GM23338 (cell line): ENCODE measurements at regions not wholly inside any gene's neighbourhood (a gene's known extent, or its start where the extent isn't known, plus 50 kb on each side); places are given as distances from the start of the nearest gene placed in this dataset.
A peak's percentile ranks its signal among the peaks of the same experiment; 100 is the strongest.

Source experiments
- ATAC-seq: fragments of 200-7000 bp; cut with Tn5 transposase; 3 replicates; pipeline ENCODE4 v1.9.1; 2020
- DNase-seq: peaks from one replicate; pipeline ENCODE4 v3.0.0-alpha.2; 2015; ENCODE audit warnings: low spot score
- H2AFZ ChIP-seq: fragments of 200-600 bp; sonication (generic); 2 replicates; pipeline ENCODE4 v1.8.0; 2016; ENCODE audit warnings: antibody characterized with exemption, mild to moderate bottlenecking, moderate library complexity
- H3F3A ChIP-seq: fragments of 200-600 bp; sonication (generic); replicated peaks from 2 replicates; pipeline ENCODE4 v1.8.0; 2017; ENCODE audit warnings: antibody characterized with exemption, mixed run types, low read depth
- H3K27ac ChIP-seq: fragments of 200-600 bp; sonication (generic); 2 replicates; pipeline ENCODE4 v1.6.1; 2016; ENCODE audit warnings: low read depth
- H3K27me3 ChIP-seq: fragments of 200-600 bp; sonication (generic); 2 replicates; pipeline ENCODE4 v1.8.0; 2016; ENCODE audit warnings: mild to moderate bottlenecking, mixed run types, moderate library complexity; ENCODE audit not compliant: insufficient read depth
- H3K36me3 ChIP-seq: fragments of 200-600 bp; sonication (generic); 2 replicates; pipeline ENCODE4 v1.8.0; 2016; ENCODE audit warnings: mild to moderate bottlenecking; ENCODE audit not compliant: insufficient read depth
- H3K4me1 ChIP-seq: fragments of 200-600 bp; sonication (generic); 2 replicates; pipeline ENCODE4 v1.8.0; 2016; ENCODE audit warnings: mild to moderate bottlenecking, moderate library complexity; ENCODE audit not compliant: insufficient read depth
- H3K4me2 ChIP-seq: fragments of 200-600 bp; sonication (generic); 2 replicates; pipeline ENCODE4 v1.7.1; 2017; ENCODE audit warnings: mixed run types
- H3K4me3 ChIP-seq: fragments of 200-600 bp; sonication (generic); 2 replicates; pipeline ENCODE4 v1.6.1; 2016; ENCODE audit warnings: mixed run types
- H3K79me2 ChIP-seq: fragments of 200-600 bp; sonication (generic); replicated peaks from 2 replicates; pipeline ENCODE4 v1.8.0; 2017; ENCODE audit warnings: mild to moderate bottlenecking; ENCODE audit not compliant: insufficient read depth
- H3K9me2 ChIP-seq: fragments of 200-600 bp; sonication (generic); 2 replicates; pipeline ENCODE4 v1.8.0; 2017; ENCODE audit not compliant: insufficient read depth
- H4K20me1 ChIP-seq: fragments of 200-600 bp; sonication (generic); replicated peaks from 2 replicates; pipeline ENCODE4 v1.8.0; 2017; ENCODE audit warnings: mild to moderate bottlenecking; ENCODE audit not compliant: insufficient read depth
- H3K27ac Mint-ChIP-seq: 2 replicates; pipeline ENCODE4 v1.8.0; 2020; ENCODE audit warnings: inconsistent platforms, mild to moderate bottlenecking, moderate library complexity, mixed read lengths
- H3K27me3 Mint-ChIP-seq: 3 replicates; pipeline ENCODE4 v1.8.0; 2022; ENCODE audit warnings: low read depth, mild to moderate bottlenecking, moderate library complexity, mixed read lengths, inconsistent platforms; ENCODE audit not compliant: insufficient read depth, poor library complexity
- H3K36me3 Mint-ChIP-seq: 3 replicates; pipeline ENCODE4 v1.8.0; 2021; ENCODE audit warnings: low read depth, mild to moderate bottlenecking, inconsistent platforms, moderate library complexity, mixed read lengths
- H3K4me1 Mint-ChIP-seq: 3 replicates; pipeline ENCODE4 v1.8.0; 2020; ENCODE audit warnings: mild to moderate bottlenecking, inconsistent platforms, mixed read lengths
- H3K4me3 Mint-ChIP-seq: 3 replicates; pipeline ENCODE4 v1.8.0; 2021; ENCODE audit warnings: moderate library complexity, mild to moderate bottlenecking, inconsistent platforms, mixed read lengths
- H3K9me3 Mint-ChIP-seq: 3 replicates; pipeline ENCODE4 v1.8.0; 2020; ENCODE audit warnings: moderate library complexity, mild to moderate bottlenecking, inconsistent platforms, mixed read lengths
- NANOG ChIP-seq: IDR thresholded peaks from 2 replicates; pipeline ENCODE4 v1.6.1; 2016; ENCODE audit warnings: antibody characterized with exemption, borderline replicate concordance
- POLR2AphosphoS5 ChIP-seq: IDR thresholded peaks from 2 replicates; pipeline ENCODE4 v1.6.1; 2016; ENCODE audit warnings: antibody characterized with exemption, low read depth
- ZNF331 ChIP-seq: fragments of 250-450 bp; sonication (Bioruptor Pico); IDR thresholded peaks from 2 replicates; pipeline ENCODE4 v1.5.0; 2020; ENCODE audit warnings: low read depth, mild to moderate bottlenecking, moderate library complexity
- TF ChIP-seq, protein P1 (sequence below): IDR thresholded peaks from one replicate; pipeline ENCODE4 v1.6.1; 2018; ENCODE audit warnings: antibody characterized with exemption; ENCODE audit not compliant: unreplicated experiment
- TF ChIP-seq, protein P2 (sequence below), 2 experiments: fragments of 200-600 bp in 1 of 2; sonication (generic) in 1 of 2; conservative IDR thresholded peaks; 2 replicates each; pipeline versions ENCODE4 v1.5.1 to v1.6.1; 2016 to 2017; ENCODE audit warnings: antibody characterized with exemption in 2 of 2, low read depth in 2 of 2, mild to moderate bottlenecking in 2 of 2, moderate library complexity in 1 of 2

- Mint-ChIP-seq H3K27ac (peak overlapping the region; percentile 53; the same call in 1 of the 2 replicates), H3K36me3 (no peaks in the 10 kb centered on the region), H3K4me1 (0 out of 3 replicates have a peak, but pooled peaks cover 5% of the 10 kb centered on the region), H3K27me3 (no peaks in the 10 kb centered on the region), H3K4me3 (no peak overlapping the region), H3K9me3 (no peaks in the 10 kb centered on the region)
- Histone ChIP-seq H4K20me1 (no peaks in the 10 kb centered on the region), H3K4me3 (no peak overlapping the region), H3K79me2 (no peaks in the 10 kb centered on the region), H3K4me1 (no peaks in the 10 kb centered on the region), H3K36me3 (no peaks in the 10 kb centered on the region), H3K27ac (no peak overlapping the region), H3K4me2 (no peak overlapping the region), H3F3A (no peaks in the 10 kb centered on the region), H3K27me3 (no peaks in the 10 kb centered on the region), H2AFZ (peak overlapping the region; percentile 52; the same call in 1 of the 2 replicates), H3K9me2 (peaks cover 12% of the 10 kb centered on the region)
- ATAC-seq (no peak), DNase-seq (peak; percentile 3)
- TF ChIP-seq, protein P1, sequence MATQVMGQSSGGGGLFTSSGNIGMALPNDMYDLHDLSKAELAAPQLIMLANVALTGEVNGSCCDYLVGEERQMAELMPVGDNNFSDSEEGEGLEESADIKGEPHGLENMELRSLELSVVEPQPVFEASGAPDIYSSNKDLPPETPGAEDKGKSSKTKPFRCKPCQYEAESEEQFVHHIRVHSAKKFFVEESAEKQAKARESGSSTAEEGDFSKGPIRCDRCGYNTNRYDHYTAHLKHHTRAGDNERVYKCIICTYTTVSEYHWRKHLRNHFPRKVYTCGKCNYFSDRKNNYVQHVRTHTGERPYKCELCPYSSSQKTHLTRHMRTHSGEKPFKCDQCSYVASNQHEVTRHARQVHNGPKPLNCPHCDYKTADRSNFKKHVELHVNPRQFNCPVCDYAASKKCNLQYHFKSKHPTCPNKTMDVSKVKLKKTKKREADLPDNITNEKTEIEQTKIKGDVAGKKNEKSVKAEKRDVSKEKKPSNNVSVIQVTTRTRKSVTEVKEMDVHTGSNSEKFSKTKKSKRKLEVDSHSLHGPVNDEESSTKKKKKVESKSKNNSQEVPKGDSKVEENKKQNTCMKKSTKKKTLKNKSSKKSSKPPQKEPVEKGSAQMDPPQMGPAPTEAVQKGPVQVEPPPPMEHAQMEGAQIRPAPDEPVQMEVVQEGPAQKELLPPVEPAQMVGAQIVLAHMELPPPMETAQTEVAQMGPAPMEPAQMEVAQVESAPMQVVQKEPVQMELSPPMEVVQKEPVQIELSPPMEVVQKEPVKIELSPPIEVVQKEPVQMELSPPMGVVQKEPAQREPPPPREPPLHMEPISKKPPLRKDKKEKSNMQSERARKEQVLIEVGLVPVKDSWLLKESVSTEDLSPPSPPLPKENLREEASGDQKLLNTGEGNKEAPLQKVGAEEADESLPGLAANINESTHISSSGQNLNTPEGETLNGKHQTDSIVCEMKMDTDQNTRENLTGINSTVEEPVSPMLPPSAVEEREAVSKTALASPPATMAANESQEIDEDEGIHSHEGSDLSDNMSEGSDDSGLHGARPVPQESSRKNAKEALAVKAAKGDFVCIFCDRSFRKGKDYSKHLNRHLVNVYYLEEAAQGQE, result no peak
- no peak for TF ChIP-seq ZNF331 (CRISPR knock-in tag)
Measured at GRCh38 chr4:149029056-149029651, 586.9 kb upstream of the NR3C2 start.

DNA sequence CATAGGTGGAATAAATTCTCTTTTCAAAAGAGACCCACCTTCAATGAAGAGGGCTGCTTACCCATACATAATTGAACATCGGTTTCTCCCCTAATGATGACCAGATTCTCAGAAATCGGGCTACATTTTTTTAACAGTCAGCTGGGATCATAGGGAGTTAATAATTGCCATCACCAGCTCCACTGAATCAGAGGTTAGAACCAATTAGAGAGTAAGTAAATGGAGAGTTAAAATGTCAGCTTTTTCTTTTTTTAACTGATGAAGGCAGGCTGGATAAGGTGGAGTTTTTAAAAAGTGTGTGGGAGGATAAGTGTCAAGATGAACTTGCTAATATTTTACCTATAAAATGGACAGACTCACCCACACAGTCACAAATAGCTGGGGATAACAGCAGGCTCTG, 584.5 kb upstream of the NR3C2 start:
- no peaks in the 10 kb centered on the region for H3K79me2 ChIP-seq
- H3K9me2 ChIP-seq, result peaks cover 12% of the 10 kb centered on the region
- Mint-ChIP-seq H3K4me3 (no peak overlapping the region), H3K36me3 (no peaks in the 10 kb centered on the region), H3K9me3 (no peaks in the 10 kb centered on the region), H3K27ac (no peak overlapping the region), H3K27me3 (no peaks in the 10 kb centered on the region), H3K4me1 (0 out of 3 replicates have a peak, but pooled peaks cover 5% of the 10 kb centered on the region)
- DNase-seq (no peak), ATAC-seq (no peak)
- H4K20me1 ChIP-seq, result no peaks in the 10 kb centered on the region
- no peak overlapping the region for H3K4me3 ChIP-seq
- no peak overlapping the region for H2AFZ ChIP-seq
- no peak overlapping the region for H3K27ac ChIP-seq
- H3K27me3 ChIP-seq, result no peaks in the 10 kb centered on the region
- no peaks in the 10 kb centered on the region for H3K4me1 ChIP-seq
- H3F3A ChIP-seq, result no peaks in the 10 kb centered on the region
- H3K4me2 ChIP-seq, result no peak overlapping the region
- H3K36me3 ChIP-seq, result no peaks in the 10 kb centered on the region
- no peak for TF ChIP-seq NANOG
- TF ChIP-seq, protein P1, result no peak
- TF ChIP-seq, protein P2, sequence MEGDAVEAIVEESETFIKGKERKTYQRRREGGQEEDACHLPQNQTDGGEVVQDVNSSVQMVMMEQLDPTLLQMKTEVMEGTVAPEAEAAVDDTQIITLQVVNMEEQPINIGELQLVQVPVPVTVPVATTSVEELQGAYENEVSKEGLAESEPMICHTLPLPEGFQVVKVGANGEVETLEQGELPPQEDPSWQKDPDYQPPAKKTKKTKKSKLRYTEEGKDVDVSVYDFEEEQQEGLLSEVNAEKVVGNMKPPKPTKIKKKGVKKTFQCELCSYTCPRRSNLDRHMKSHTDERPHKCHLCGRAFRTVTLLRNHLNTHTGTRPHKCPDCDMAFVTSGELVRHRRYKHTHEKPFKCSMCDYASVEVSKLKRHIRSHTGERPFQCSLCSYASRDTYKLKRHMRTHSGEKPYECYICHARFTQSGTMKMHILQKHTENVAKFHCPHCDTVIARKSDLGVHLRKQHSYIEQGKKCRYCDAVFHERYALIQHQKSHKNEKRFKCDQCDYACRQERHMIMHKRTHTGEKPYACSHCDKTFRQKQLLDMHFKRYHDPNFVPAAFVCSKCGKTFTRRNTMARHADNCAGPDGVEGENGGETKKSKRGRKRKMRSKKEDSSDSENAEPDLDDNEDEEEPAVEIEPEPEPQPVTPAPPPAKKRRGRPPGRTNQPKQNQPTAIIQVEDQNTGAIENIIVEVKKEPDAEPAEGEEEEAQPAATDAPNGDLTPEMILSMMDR (conservative IDR thresholded peaks at IDR 0.05; ENCODE audit: low read depth in 2 of 2), result no peak
- TF ChIP-seq POLR2AphosphoS5, result no peak
